ENCODE measurements at regions not wholly inside any gene's neighbourhood (a gene's known extent, or its start where the extent isn't known, plus 50 kb on each side); places are given as distances from the start of the nearest gene placed in this dataset.

GRCh38 chr1:59172693-59173092, 124.2 kb upstream of the FGGY start:
- H3K27me3 ChIP-seq (ENCODE audit: control insufficient read depth, insufficient read depth, low read length, poor library complexity, severe bottlenecking), result no peaks in the 10 kb centered on the region
- H3K4me1 Mint-ChIP-seq, result no peaks in the 10 kb centered on the region
- no peaks in the 10 kb centered on the region for H3K36me3 ChIP-seq (ENCODE audit: control insufficient read depth, insufficient read depth, low read length)
- no peak overlapping the region for H3K9ac ChIP-seq (ENCODE audit: extremely low read depth, low read length, poor library complexity, severe bottlenecking)
- no peaks in the 10 kb centered on the region for H3K9me3 Mint-ChIP-seq
- H3K4me3 Mint-ChIP-seq, result no peak overlapping the region
- no peak for TF ChIP-seq CTCF (conservative IDR thresholded peaks at IDR 0.05)
- no peak overlapping the region for H3K27ac ChIP-seq (ENCODE audit: low read depth, low read length)
- no peaks in the 10 kb centered on the region for H3K36me3 Mint-ChIP-seq (ENCODE audit: low read depth)
- H3K27me3 Mint-ChIP-seq (ENCODE audit: insufficient read depth), result peaks cover 3% of the 10 kb centered on the region
- peaks cover 8% of the 10 kb centered on the region for H3K9me3 ChIP-seq (ENCODE audit: control insufficient read depth, low read length)
- no peaks in the 10 kb centered on the region for H3K4me1 ChIP-seq (ENCODE audit: control insufficient read depth, insufficient read depth, low read length)
- H3K4me3 ChIP-seq (ENCODE audit: low read length), result no peak overlapping the region
- H3K27ac Mint-ChIP-seq, result no peak overlapping the region
- no CpG with 5 or more reads among the region's 1 CpG for WGBS, 2 experiments (ENCODE audit: insufficient coverage in 1 of 2, insufficient read length in 1 of 2)
- DNase-seq, result no peak

- Mint-ChIP-seq H3K4me1 (no peaks in the 10 kb centered on the region), H3K36me3 (ENCODE audit: low read depth) (no peaks in the 10 kb centered on the region), H3K9me3 (no peaks in the 10 kb centered on the region), H3K27me3 (ENCODE audit: insufficient read depth) (peaks cover 3% of the 10 kb centered on the region), H3K4me3 (no peak overlapping the region), H3K27ac (no peak overlapping the region)
- Histone ChIP-seq H3K4me1 (ENCODE audit: control insufficient read depth, insufficient read depth, low read length) (no peaks in the 10 kb centered on the region), H3K9ac (ENCODE audit: extremely low read depth, low read length, poor library complexity, severe bottlenecking) (no peak overlapping the region), H3K9me3 (ENCODE audit: control insufficient read depth, low read length) (peaks cover 8% of the 10 kb centered on the region), H3K27ac (ENCODE audit: low read depth, low read length) (no peak overlapping the region), H3K27me3 (ENCODE audit: control insufficient read depth, insufficient read depth, low read length, poor library complexity, severe bottlenecking) (no peaks in the 10 kb centered on the region), H3K36me3 (ENCODE audit: control insufficient read depth, insufficient read depth, low read length) (no peaks in the 10 kb centered on the region), H3K4me3 (ENCODE audit: low read length) (no peak overlapping the region)
- DNase-seq, result no peak
- 80 to 87% methylated on average over 1 of the region's 1 CpG for WGBS, 2 experiments (ENCODE audit: insufficient coverage in 1 of 2, insufficient read length in 1 of 2)
- TF ChIP-seq CTCF (conservative IDR thresholded peaks at IDR 0.05), result no peak
Measured at GRCh38 chr1:59173721-59174120, 123.2 kb upstream of the FGGY start.

- no peak overlapping the region for H3K27ac ChIP-seq (ENCODE audit: low read depth, low read length)
- Mint-ChIP-seq H3K4me1 (no peaks in the 10 kb centered on the region), H3K9me3 (no peaks in the 10 kb centered on the region), H3K36me3 (ENCODE audit: low read depth) (no peaks in the 10 kb centered on the region), H3K4me3 (no peak overlapping the region), H3K27me3 (ENCODE audit: insufficient read depth) (no peaks in the 10 kb centered on the region), H3K27ac (no peak overlapping the region)
- DNase-seq, result no peak
- TF ChIP-seq CTCF (conservative IDR thresholded peaks at IDR 0.05), result no peak
- 96 to 100% methylated on average over 2 of the region's 3 CpGs for WGBS, 2 experiments (ENCODE audit: insufficient coverage in 1 of 2, insufficient read length in 1 of 2)
- no peak overlapping the region for H3K4me3 ChIP-seq (ENCODE audit: low read length)
- peaks cover 8% of the 10 kb centered on the region for H3K9me3 ChIP-seq (ENCODE audit: control insufficient read depth, low read length)
- H3K36me3 ChIP-seq (ENCODE audit: control insufficient read depth, insufficient read depth, low read length), result no peaks in the 10 kb centered on the region
- no peaks in the 10 kb centered on the region for H3K27me3 ChIP-seq (ENCODE audit: control insufficient read depth, insufficient read depth, low read length, poor library complexity, severe bottlenecking)
- no peak overlapping the region for H3K9ac ChIP-seq (ENCODE audit: extremely low read depth, low read length, poor library complexity, severe bottlenecking)
- no peaks in the 10 kb centered on the region for H3K4me1 ChIP-seq (ENCODE audit: control insufficient read depth, insufficient read depth, low read length)
Measured at GRCh38 chr1:59176471-59176870, 120.4 kb upstream of the FGGY start.

Measured in endodermal cell (in vitro differentiated cells).